ENCODE measurements at regions not wholly inside any gene's neighbourhood (a gene's known extent, or its start where the extent isn't known, plus 50 kb on each side); places are given as distances from the start of the nearest gene placed in this dataset.

- H3K9ac ChIP-seq (ENCODE audit: control insufficient read depth, insufficient read depth, low read length), result no peak overlapping the region
These were observed 1278.0 kb upstream of the CNTN5 start for GRCh38 chr11:97742717-97743116.

GRCh38 chr11:97743205-97743742, 1277.5 kb upstream of the CNTN5 start:
- intact Hi-C loops (cut with micrococcal nuclease; ENCODE audit: unreplicated experiment) (no loop called here), in situ Hi-C loops (cut with MboI) (no loop called here)
- Histone ChIP-seq H4K20me1 (ENCODE audit: control insufficient read depth, insufficient read depth) (no peaks in the 10 kb centered on the region), H3K4me2 (ENCODE audit: control insufficient read depth, insufficient read depth) (no peak overlapping the region), H3K4me1 (ENCODE audit: control insufficient read depth, insufficient read depth, low read length) (no peaks in the 10 kb centered on the region), H3K79me2 (ENCODE audit: control insufficient read depth, insufficient read depth, low read length) (no peaks in the 10 kb centered on the region), H3K27me3 (replicated peaks in 1 of 2; ENCODE audit: control insufficient read depth in 2 of 2, insufficient read depth in 2 of 2, low read length in 1 of 2) (no peaks in the 10 kb centered on the region), H3K27ac (ENCODE audit: control insufficient read depth, insufficient read depth) (no peak overlapping the region), H3K9me3 (replicated peaks; ENCODE audit: control insufficient read depth, insufficient read depth, low read length) (peaks cover 2% of the 10 kb centered on the region; the same call in 2 of the 3 replicates), H3K36me3 (ENCODE audit: control insufficient read depth in 2 of 2, insufficient read depth in 2 of 2, low read length in 1 of 2) (no peaks in the 10 kb centered on the region), H3K9ac (ENCODE audit: control insufficient read depth, insufficient read depth, low read length) (no peak overlapping the region), H3K4me3 (no peak overlapping the region), H2AFZ (ENCODE audit: control insufficient read depth, low read depth, low read length) (no peak overlapping the region)
- ChIA-PET SMC1A (ENCODE audit: uncharacterized antibody, unreplicated experiment) (no interaction called here), CTCF (no interaction called here), POLR2A (no interaction called here), RAD21 (ENCODE audit: unreplicated experiment) (no interaction called here)
- TF ChIP-seq STAT3 (IDR thresholded peaks at IDR 0.05; ENCODE audit: low read depth, low read length) (no peak), SRF (IDR thresholded peaks at IDR 0.05; ENCODE audit: low read depth in 2 of 2, low read length in 2 of 2) (0 out of 4 replicates have a peak, but pooled peaks of 1 of the 2 experiments have one; percentile 57), HSF1 (IDR thresholded peaks at IDR 0.05; ENCODE audit: low read depth, low read length) (no peak), IKZF2 (IDR thresholded peaks at IDR 0.05) (peak in 1 of 2 experiments; percentile 23; a peak in 1 of 4 replicates)
- BruUV-seq (replicated peaks), result no TSS peak
- 42% methylated on average over 3 of the region's 3 CpGs for WGBS (ENCODE audit: insufficient coverage, insufficient replicate concordance, low lambda C conversion rate, missing lambda C conversion rate)
- ATAC-seq, result peak; percentile 54
- FAIRE-seq, result no peak
- DNase-seq (ENCODE audit: low read depth, low spot score), result peak; percentile 13

More at GRCh38 chr11:97742717-97743116, 1278.0 kb upstream of the CNTN5 start:
- no peak overlapping the region for H3K4me3 ChIP-seq
- in situ Hi-C loops (cut with MboI), result no loop called here
- WGBS (ENCODE audit: insufficient coverage, insufficient replicate concordance, low lambda C conversion rate, missing lambda C conversion rate), result 29% methylated on average over 3 of the region's 3 CpGs
- H4K20me1 ChIP-seq (ENCODE audit: control insufficient read depth, insufficient read depth), result no peaks in the 10 kb centered on the region
- no peaks in the 10 kb centered on the region for H3K4me1 ChIP-seq (ENCODE audit: control insufficient read depth, insufficient read depth, low read length)
- no TSS peak for BruUV-seq (replicated peaks)
- H3K9me3 ChIP-seq (replicated peaks; ENCODE audit: control insufficient read depth, insufficient read depth, low read length), result peaks cover 2% of the 10 kb centered on the region; the same call in 2 of the 3 replicates
- no peak for DNase-seq (ENCODE audit: low read depth, low spot score)
- ChIA-PET CTCF (no interaction called here), POLR2A (no interaction called here), SMC1A (ENCODE audit: uncharacterized antibody, unreplicated experiment) (no interaction called here), RAD21 (ENCODE audit: unreplicated experiment) (no interaction called here)
- H3K4me2 ChIP-seq (ENCODE audit: control insufficient read depth, insufficient read depth), result no peak overlapping the region
- H3K27ac ChIP-seq (ENCODE audit: control insufficient read depth, insufficient read depth), result no peak overlapping the region
- TF ChIP-seq STAT1 (conservative IDR thresholded peaks at IDR 0.05) (no peak), ATF7 (IDR thresholded peaks at IDR 0.05; ENCODE audit: low read depth) (no peak), TCF3 (IDR thresholded peaks at IDR 0.05; ENCODE audit: borderline replicate concordance, insufficient read depth, low read depth, low read length) (no peak), ELK1 (IDR thresholded peaks at IDR 0.05; ENCODE audit: low read depth, low read length) (no peak), NFXL1 (IDR thresholded peaks at IDR 0.05; ENCODE audit: borderline replicate concordance) (no peak)
- H3K27me3 ChIP-seq (replicated peaks in 1 of 2; ENCODE audit: control insufficient read depth in 2 of 2, insufficient read depth in 2 of 2, low read length in 1 of 2), result no peaks in the 10 kb centered on the region
- intact Hi-C loops (cut with micrococcal nuclease; ENCODE audit: unreplicated experiment), result no loop called here
- FAIRE-seq, result no peak
- no peaks in the 10 kb centered on the region for H3K36me3 ChIP-seq (ENCODE audit: control insufficient read depth in 2 of 2, insufficient read depth in 2 of 2, low read length in 1 of 2)
- no peak for ATAC-seq
- H2AFZ ChIP-seq (ENCODE audit: control insufficient read depth, low read depth, low read length), result no peak overlapping the region
- no peaks in the 10 kb centered on the region for H3K79me2 ChIP-seq (ENCODE audit: control insufficient read depth, insufficient read depth, low read length)

Data from GM12878 (cell line).